Sigmoid colon (tissue), 6 donors: ENCODE measurements at regions not wholly inside any gene's neighbourhood (a gene's known extent, or its start where the extent isn't known, plus 50 kb on each side); places are given as distances from the start of the nearest gene placed in this dataset.

Source experiments
- DNase-seq: peaks from one replicate; pipeline ENCODE4 v3.0.0-alpha.2; 2019
- H3K27ac ChIP-seq, 4 donors: fragments of 200-600 bp; sonication (generic); one replicate each; pipeline ENCODE4 v1.5.1; 2016 to 2019; ENCODE audit warnings: mild to moderate bottlenecking in 1 of 4
- H3K27me3 ChIP-seq, 3 donors: fragments of 200-600 bp; sonication (generic); one replicate each; pipeline ENCODE4 v1.5.1; 2019; ENCODE audit warnings: mild to moderate bottlenecking in 1 of 3
- H3K36me3 ChIP-seq, 4 donors: fragments of 200-600 bp; sonication (generic); one replicate each; pipeline ENCODE4 v1.5.1; 2016 to 2019
- H3K4me1 ChIP-seq, 4 donors: fragments of 200-600 bp; sonication (generic); one replicate each; pipeline ENCODE4 v1.5.1; 2017 to 2019
- H3K4me3 ChIP-seq, 4 donors: fragments of 200-600 bp; sonication (generic); one replicate each; pipeline ENCODE4 v1.5.1; 2017 to 2019; ENCODE audit warnings: mild to moderate bottlenecking in 2 of 4, moderate library complexity in 1 of 4
- H3K9me3 ChIP-seq, 4 donors: fragments of 200-600 bp in 3 of 4; sonication (generic) in 3 of 4; one replicate each; pipeline versions ENCODE4 v1.5.1 to v1.6.1; 2013 to 2019
- CTCF ChIP-seq, 4 experiments: fragments of 450-650 bp in 3 of 4; fragments of 200-600 bp in 1 of 4; IDR thresholded peaks; one replicate each; pipeline ENCODE4 v1.5.1; 2016 to 2019; ENCODE audit warnings: antibody characterized with exemption in 4 of 4, mild to moderate bottlenecking in 3 of 4, moderate library complexity in 2 of 4
- EP300 ChIP-seq, 4 donors: sonication (generic); formaldehyde crosslinking; IDR thresholded peaks; one replicate each; pipeline ENCODE4 v1.6.1; 2017; ENCODE audit warnings: antibody characterized with exemption in 4 of 4
- POLR2A ChIP-seq, 2 donors: fragments of 450-650 bp; IDR thresholded peaks; one replicate each; pipeline ENCODE4 v1.6.1; 2016; ENCODE audit warnings: antibody characterized with exemption in 2 of 2, mild to moderate bottlenecking in 2 of 2, moderate library complexity in 2 of 2
- POLR2AphosphoS5 ChIP-seq, 4 donors: sonication (generic); formaldehyde crosslinking; IDR thresholded peaks; one replicate each; pipeline ENCODE4 v1.6.1; 2017; ENCODE audit warnings: antibody characterized with exemption in 4 of 4
- WGBS, 2 donors: extraction: QIAGEN DNeasy Blood & Tissue Kit; methylation state at CpG; one replicate each; pipeline ENCODE4 v1.1.7; 2013; 5-methylcytosine and 5-hydroxymethylcytosine counted together
- intact Hi-C: fragments of 100-400 bp; cut with DNase I; formaldehyde crosslinking; loops from one replicate; pipeline ENCODE4 v1.15.1; 2023
- donor health status: healthy with polysubstance abuse.
- donor health status: healthy.

DNA sequence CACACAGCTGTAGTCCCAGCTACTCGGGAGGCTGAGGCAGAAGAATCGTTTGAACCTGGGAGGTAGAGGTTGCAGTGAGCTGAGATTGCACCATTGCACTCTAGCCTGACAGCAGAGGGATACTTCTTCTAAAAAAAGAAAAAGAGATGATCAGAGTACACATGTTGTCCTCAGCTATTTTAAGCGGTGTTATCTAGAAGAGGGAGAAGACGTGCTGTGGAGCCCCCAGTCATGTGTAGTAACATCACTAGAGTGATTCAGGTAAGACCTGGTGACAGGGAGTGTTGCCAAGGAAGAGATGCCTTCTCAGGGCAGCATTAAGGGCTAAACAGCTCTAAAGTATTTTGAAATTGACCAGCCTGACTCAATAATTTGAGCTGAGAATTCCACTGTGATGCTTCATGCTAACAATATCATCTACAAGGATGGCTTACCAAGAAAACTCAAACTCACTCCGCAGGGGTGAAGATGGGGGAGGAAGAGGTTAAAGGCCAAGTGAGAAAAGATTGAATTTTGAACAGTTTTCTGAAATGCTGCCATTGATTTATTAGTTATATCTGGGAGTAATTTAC lies 97.4 kb downstream of the KLF6 start:
- WGBS, 2 donors, result 90% methylated on average over 5 of the region's 5 CpGs
- Histone ChIP-seq H3K4me1 (no peaks in the 10 kb centered on the region), H3K27ac (no peak overlapping the region)

DNA sequence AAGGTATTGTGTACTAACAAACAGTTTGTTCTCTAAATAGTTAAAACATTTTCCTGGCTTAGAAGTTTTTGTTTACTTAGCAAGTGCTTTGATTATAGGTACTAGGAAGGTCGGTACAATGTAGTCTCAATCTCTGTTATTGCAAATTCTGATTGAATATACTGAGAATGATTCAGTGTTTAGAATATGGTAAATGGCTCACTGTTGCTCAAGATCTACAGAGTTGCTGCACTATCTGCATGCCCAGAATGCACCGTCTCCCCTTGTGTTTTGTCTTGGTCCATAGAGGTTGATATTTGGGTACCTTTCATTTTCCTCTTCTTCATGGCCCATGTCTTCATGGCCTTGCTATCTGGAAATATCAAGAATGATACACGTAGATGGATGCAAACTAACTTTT lies 99.6 kb downstream of the KLF6 start:
- intact Hi-C loops, result no loop called here
- TF ChIP-seq CTCF (IDR thresholded peaks at IDR 0.05) (no peak), POLR2AphosphoS5 (IDR thresholded peaks at IDR 0.05) (no peak), POLR2A (IDR thresholded peaks at IDR 0.05) (no peak), EP300 (IDR thresholded peaks at IDR 0.05) (no peak)
- Histone ChIP-seq H3K4me1 (no peaks in the 10 kb centered on the region), H3K4me3 (no peak overlapping the region), H3K27me3 (no peaks in the 10 kb centered on the region), H3K36me3 (no peaks in the 10 kb centered on the region), H3K27ac (no peak overlapping the region), H3K9me3 (no peaks in the 10 kb centered on the region)
- DNase-seq, result no peak
- 57 to 78% methylated on average over 3 of the region's 3 CpGs for WGBS, 2 donors

More for the DNA sequence above, 97.4 kb downstream of the KLF6 start:
- intact Hi-C loops, result no loop called here
- H3K36me3 ChIP-seq, result no peaks in the 10 kb centered on the region
- no peaks in the 10 kb centered on the region for H3K27me3 ChIP-seq
- TF ChIP-seq POLR2A (IDR thresholded peaks at IDR 0.05), result no peak
- no peak for TF ChIP-seq CTCF (IDR thresholded peaks at IDR 0.05)
- TF ChIP-seq POLR2AphosphoS5 (IDR thresholded peaks at IDR 0.05), result no peak
- no peak for TF ChIP-seq EP300 (IDR thresholded peaks at IDR 0.05)
- no peaks in the 10 kb centered on the region for H3K9me3 ChIP-seq
- DNase-seq, result no peak
- H3K4me3 ChIP-seq, result no peak overlapping the region

DNA sequence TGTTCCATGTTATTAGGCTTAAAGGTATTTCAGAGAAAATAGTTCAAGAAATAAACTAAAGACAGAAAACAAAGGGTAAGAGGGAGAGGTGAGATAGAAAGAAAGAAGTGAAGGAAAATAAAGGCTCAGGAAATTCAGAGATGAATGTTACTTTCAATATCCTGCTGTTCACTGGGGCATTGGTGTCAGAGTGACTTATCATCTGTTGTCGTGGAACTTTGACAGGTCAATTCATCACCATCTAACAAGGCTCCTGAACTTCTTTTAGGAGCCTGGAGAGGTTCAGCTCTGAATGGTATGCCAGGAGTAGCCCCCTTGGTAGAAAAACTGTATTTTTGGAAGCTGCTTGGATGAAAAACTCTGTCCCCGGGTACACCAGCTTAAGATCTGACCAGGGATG lies 100.1 kb downstream of the KLF6 start:
- Histone ChIP-seq H3K27me3 (no peaks in the 10 kb centered on the region), H3K4me3 (no peak overlapping the region), H3K9me3 (no peaks in the 10 kb centered on the region), H3K27ac (no peak overlapping the region), H3K36me3 (no peaks in the 10 kb centered on the region), H3K4me1 (no peaks in the 10 kb centered on the region)
- intact Hi-C loops, result no loop called here
- WGBS, 2 donors, result 51 to 56% methylated on average over 2 of the region's 2 CpGs
- DNase-seq, result no peak
- TF ChIP-seq POLR2AphosphoS5 (IDR thresholded peaks at IDR 0.05) (no peak), EP300 (IDR thresholded peaks at IDR 0.05) (no peak), CTCF (IDR thresholded peaks at IDR 0.05) (no peak), POLR2A (IDR thresholded peaks at IDR 0.05) (no peak)

- Histone ChIP-seq H3K9me3 (no peaks in the 10 kb centered on the region), H3K36me3 (no peaks in the 10 kb centered on the region), H3K4me1 (no peaks in the 10 kb centered on the region), H3K27ac (no peak overlapping the region), H3K27me3 (no peaks in the 10 kb centered on the region), H3K4me3 (no peak overlapping the region)
- DNase-seq, result no peak
- intact Hi-C loops, result no loop called here
- no peak for TF ChIP-seq CTCF (IDR thresholded peaks at IDR 0.05)
- WGBS, 2 donors, result 94% methylated on average over 4 of the region's 4 CpGs
These were observed 101.4 kb downstream of the KLF6 start for GRCh38 chr10:3683560-3683959.

- DNase-seq, result no peak
- H3K27me3 ChIP-seq, result no peaks in the 10 kb centered on the region
- H3K4me1 ChIP-seq, result no peaks in the 10 kb centered on the region
- WGBS, 2 donors, result 26 to 80% methylated on average over 6 of the region's 6 CpGs
- H3K9me3 ChIP-seq, result no peaks in the 10 kb centered on the region
- H3K4me3 ChIP-seq, result no peak overlapping the region
- intact Hi-C loops, result no loop called here
- no peak for TF ChIP-seq POLR2A (IDR thresholded peaks at IDR 0.05)
- TF ChIP-seq CTCF (IDR thresholded peaks at IDR 0.05), result no peak
- no peak for TF ChIP-seq POLR2AphosphoS5 (IDR thresholded peaks at IDR 0.05)
- TF ChIP-seq EP300 (IDR thresholded peaks at IDR 0.05), result no peak
- H3K36me3 ChIP-seq, result no peaks in the 10 kb centered on the region
- H3K27ac ChIP-seq, result no peak overlapping the region
These were observed 102.3 kb downstream of the KLF6 start for GRCh38 chr10:3682745-3683144.
